Large intestine (tissue), 3 donors: ENCODE measurements at regions not wholly inside any gene's neighbourhood (a gene's known extent, or its start where the extent isn't known, plus 50 kb on each side); places are given as distances from the start of the nearest gene placed in this dataset.
A peak's percentile ranks its signal among the peaks of the same experiment; 100 is the strongest.

Experiments
- DNase-seq, 2 donors: peaks; one replicate each; pipeline versions ENCODE4 v3.0.0 to v3.0.0-alpha.2; 2013
- H3K27ac ChIP-seq: one replicate; pipeline ENCODE4 v1.5.1; 2013; ENCODE audit warnings: low read length
- H3K27me3 ChIP-seq: 2 replicates; pipeline ENCODE4 v1.6.1; 2013; ENCODE audit warnings: low read length; ENCODE audit not compliant: control insufficient read depth, insufficient read depth
- H3K36me3 ChIP-seq: 2 replicates; pipeline ENCODE4 v1.6.1; 2013; ENCODE audit warnings: low read length; ENCODE audit not compliant: control insufficient read depth, insufficient read depth
- H3K4me1 ChIP-seq: one replicate; pipeline ENCODE4 v1.6.1; 2013; ENCODE audit warnings: low read length; ENCODE audit not compliant: control insufficient read depth, insufficient read depth
- H3K4me3 ChIP-seq: one replicate; pipeline ENCODE4 v1.5.1; 2013; ENCODE audit warnings: low read length
- H3K9me3 ChIP-seq: one replicate; pipeline ENCODE4 v1.6.1; 2013; ENCODE audit warnings: mild to moderate bottlenecking, low read depth, low read length, moderate library complexity; ENCODE audit not compliant: control insufficient read depth
- WGBS: methylation state at CpG from one replicate; pipeline ENCODE4 v1.1.5; 2013; ENCODE audit warnings: low lambda C conversion rate; ENCODE audit not compliant: insufficient coverage; 5-methylcytosine and 5-hydroxymethylcytosine counted together

GRCh38 chr15:46296002-46296401, 661.2 kb downstream of the SQOR start:
- Histone ChIP-seq H3K4me3 (no peak overlapping the region), H3K27me3 (no peaks in the 10 kb centered on the region), H3K36me3 (no peaks in the 10 kb centered on the region), H3K9me3 (no peaks in the 10 kb centered on the region), H3K27ac (no peak overlapping the region), H3K4me1 (no peaks in the 10 kb centered on the region)
- no CpG with 5 or more reads among the region's 8 CpGs for WGBS
- no peak for DNase-seq

GRCh38 chr15:46296797-46297196, 662.0 kb downstream of the SQOR start:
- no CpG with 5 or more reads among the region's 2 CpGs for WGBS
- no peaks in the 10 kb centered on the region for H3K4me1 ChIP-seq
- no peak overlapping the region for H3K4me3 ChIP-seq
- no peaks in the 10 kb centered on the region for H3K36me3 ChIP-seq
- H3K9me3 ChIP-seq, result no peaks in the 10 kb centered on the region
- no peak for DNase-seq
- no peak overlapping the region for H3K27ac ChIP-seq
- no peaks in the 10 kb centered on the region for H3K27me3 ChIP-seq

GRCh38 chr15:46297766-46298165, 662.9 kb downstream of the SQOR start:
- 40% methylated on average over 1 of the region's 3 CpGs for WGBS
- DNase-seq, result no peak
- no peaks in the 10 kb centered on the region for H3K27me3 ChIP-seq

GRCh38 chr15:46300716-46301115, 665.9 kb downstream of the SQOR start:
- Histone ChIP-seq H3K36me3 (no peaks in the 10 kb centered on the region), H3K4me3 (no peak overlapping the region), H3K4me1 (no peaks in the 10 kb centered on the region), H3K27me3 (no peaks in the 10 kb centered on the region), H3K9me3 (no peaks in the 10 kb centered on the region), H3K27ac (no peak overlapping the region)
- WGBS, result no CpG with 5 or more reads among the region's 6 CpGs
- DNase-seq, result no peak

More at GRCh38 chr15:46297766-46298165, 662.9 kb downstream of the SQOR start:
- H3K27ac ChIP-seq, result no peak overlapping the region
- no peaks in the 10 kb centered on the region for H3K4me1 ChIP-seq
- no peaks in the 10 kb centered on the region for H3K9me3 ChIP-seq
- no peaks in the 10 kb centered on the region for H3K36me3 ChIP-seq
- H3K4me3 ChIP-seq, result no peak overlapping the region

- no peaks in the 10 kb centered on the region for H3K4me1 ChIP-seq
- 90% methylated on average over 1 of the region's 5 CpGs for WGBS
- no peaks in the 10 kb centered on the region for H3K9me3 ChIP-seq
- no peak for DNase-seq
- no peaks in the 10 kb centered on the region for H3K36me3 ChIP-seq
- H3K27ac ChIP-seq, result no peak overlapping the region
- no peaks in the 10 kb centered on the region for H3K27me3 ChIP-seq
- no peak overlapping the region for H3K4me3 ChIP-seq
Measured at GRCh38 chr15:46301291-46301690, 666.5 kb downstream of the SQOR start.

- Histone ChIP-seq H3K27me3 (no peaks in the 10 kb centered on the region), H3K9me3 (no peaks in the 10 kb centered on the region), H3K4me1 (no peaks in the 10 kb centered on the region), H3K27ac (no peak overlapping the region), H3K36me3 (no peaks in the 10 kb centered on the region), H3K4me3 (no peak overlapping the region)
- no peak for DNase-seq
- WGBS, result no CpG with 5 or more reads among the region's 6 CpGs
Measured at GRCh38 chr15:46301826-46302225, 667.0 kb downstream of the SQOR start.

- Histone ChIP-seq H3K4me3 (no peak overlapping the region), H3K4me1 (no peaks in the 10 kb centered on the region), H3K36me3 (no peaks in the 10 kb centered on the region), H3K27ac (no peak overlapping the region), H3K27me3 (no peaks in the 10 kb centered on the region), H3K9me3 (no peaks in the 10 kb centered on the region)
- 100% methylated on average over 1 of the region's 4 CpGs for WGBS
- no peak for DNase-seq
Measured at GRCh38 chr15:46304321-46304720, 669.5 kb downstream of the SQOR start.

- no peak for DNase-seq
- H3K36me3 ChIP-seq, result no peaks in the 10 kb centered on the region
- no peaks in the 10 kb centered on the region for H3K9me3 ChIP-seq
- 70% methylated on average over 3 of the region's 4 CpGs for WGBS
- H3K4me3 ChIP-seq, result no peak overlapping the region
- no peak overlapping the region for H3K27ac ChIP-seq
- no peaks in the 10 kb centered on the region for H3K4me1 ChIP-seq
- H3K27me3 ChIP-seq, result no peaks in the 10 kb centered on the region
Measured at GRCh38 chr15:46307746-46308145, 672.9 kb downstream of the SQOR start.

GRCh38 chr15:46309914-46310313, 675.1 kb downstream of the SQOR start:
- no peaks in the 10 kb centered on the region for H3K36me3 ChIP-seq
- H3K4me3 ChIP-seq, result no peak overlapping the region
- no CpG with 5 or more reads among the region's 3 CpGs for WGBS
- no peaks in the 10 kb centered on the region for H3K27me3 ChIP-seq
- H3K4me1 ChIP-seq, result no peaks in the 10 kb centered on the region
- H3K9me3 ChIP-seq, result no peaks in the 10 kb centered on the region
- H3K27ac ChIP-seq, result no peak overlapping the region
- no peak for DNase-seq

- Histone ChIP-seq H3K27ac (no peak overlapping the region), H3K9me3 (no peaks in the 10 kb centered on the region), H3K4me1 (no peaks in the 10 kb centered on the region), H3K4me3 (no peak overlapping the region), H3K36me3 (no peaks in the 10 kb centered on the region), H3K27me3 (no peaks in the 10 kb centered on the region)
- peak; percentile 38 to 48 for DNase-seq
- no CpG with 5 or more reads among the region's 2 CpGs for WGBS
Measured at GRCh38 chr15:46312133-46312740, 677.4 kb downstream of the SQOR start.

- no peaks in the 10 kb centered on the region for H3K4me1 ChIP-seq
- H3K27me3 ChIP-seq, result no peaks in the 10 kb centered on the region
- H3K36me3 ChIP-seq, result no peaks in the 10 kb centered on the region
- no peak overlapping the region for H3K4me3 ChIP-seq
- WGBS, result no CpG with 5 or more reads among the region's 3 CpGs
- H3K9me3 ChIP-seq, result no peaks in the 10 kb centered on the region
- no peak for DNase-seq
- no peak overlapping the region for H3K27ac ChIP-seq
Measured at GRCh38 chr15:46315434-46315833, 680.6 kb downstream of the SQOR start.
